Activated T-cell treated with anti-CD3 and anti-CD28 coated beads, Interleukin-2, amount 50 U/mL, for 1 hour (primary cell): ENCODE measurements at regions not wholly inside any gene's neighbourhood (a gene's known extent, or its start where the extent isn't known, plus 50 kb on each side); places are given as distances from the start of the nearest gene placed in this dataset.
"Not testable (repeated sequence)": the region's sequence is repeated elsewhere in the genome, so short reads cannot be mapped to it uniquely, and the experiment has no call there.

ENCODE experiments used
- DNase-seq: peaks from one replicate; pipeline ENCODE4 v3.0.0-alpha.2; 2020

DNA sequence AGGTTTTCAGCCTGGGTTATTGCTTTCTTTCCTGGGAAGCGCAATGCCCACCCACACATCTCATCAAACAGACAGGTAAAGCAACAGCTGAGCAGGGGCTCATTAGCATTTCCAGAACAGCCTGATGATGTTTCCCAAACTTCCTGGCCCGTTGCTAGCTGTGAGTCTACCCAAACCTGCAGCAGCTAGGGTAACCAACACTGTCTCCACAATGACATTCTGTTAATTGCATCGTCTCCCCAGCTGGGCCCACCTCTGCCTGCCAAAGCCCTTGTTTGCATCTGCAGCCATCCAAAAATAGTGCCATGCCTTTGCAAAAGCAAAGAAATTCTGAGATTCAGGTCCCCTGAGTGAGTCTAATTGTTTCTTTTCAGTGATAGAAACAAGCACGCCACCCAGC, 273.0 kb downstream of the MED10 start:
- DNase-seq: no peak

- no peak for DNase-seq
Measured at GRCh38 chr5:6096101-6096500, 282.2 kb downstream of the MED10 start.

GRCh38 chr5:6094180-6094579, 284.2 kb downstream of the MED10 start:
- not testable (repeated sequence) for DNase-seq

DNA sequence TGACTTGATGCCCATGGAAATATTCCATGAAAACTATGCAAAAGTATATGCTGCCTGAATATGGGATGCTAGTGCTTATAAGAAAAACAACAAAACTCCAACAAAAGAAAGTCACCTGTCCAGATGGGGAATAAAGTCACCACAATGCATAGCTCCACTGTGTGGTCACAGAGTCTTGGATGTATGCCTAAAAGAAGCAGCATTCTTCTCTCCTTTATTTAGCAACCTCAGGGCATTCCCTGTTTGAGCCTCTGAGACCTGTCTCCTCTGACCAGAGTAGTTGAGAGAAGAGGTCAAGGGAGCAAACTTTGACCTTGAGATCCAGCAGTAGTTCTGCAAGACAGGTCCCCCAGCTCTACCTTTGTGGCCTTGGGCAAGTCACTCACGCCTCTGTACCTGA, 287.5 kb downstream of the MED10 start:
- DNase-seq: no peak

DNA sequence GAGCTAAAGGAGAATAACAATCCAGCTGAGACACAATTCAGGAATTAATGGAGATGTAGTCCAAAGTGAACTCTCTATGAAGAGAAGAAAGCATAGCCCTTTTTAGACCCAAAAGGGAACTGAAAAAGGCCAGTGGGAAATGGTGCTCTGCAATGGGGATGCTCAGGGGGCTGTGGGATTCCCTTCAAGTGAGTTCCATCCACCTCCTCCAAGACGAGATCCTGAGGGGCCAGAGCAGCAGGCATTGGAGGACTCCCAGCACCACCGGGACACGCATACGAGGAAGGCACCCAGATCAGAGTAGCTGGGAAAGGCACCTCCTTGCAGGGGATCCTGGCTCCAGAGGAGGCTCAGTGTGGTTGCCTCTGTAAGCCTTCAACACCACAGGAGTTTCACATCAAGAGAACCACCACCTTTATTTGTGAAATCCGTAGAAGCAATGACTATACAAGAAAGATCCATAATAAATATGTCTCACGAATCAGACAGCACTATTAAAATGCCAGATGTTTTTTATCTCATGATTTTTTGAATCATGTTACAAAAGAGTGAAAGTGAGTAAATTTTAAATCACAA, 288.2 kb downstream of the MED10 start:
- no peak for DNase-seq

DNA sequence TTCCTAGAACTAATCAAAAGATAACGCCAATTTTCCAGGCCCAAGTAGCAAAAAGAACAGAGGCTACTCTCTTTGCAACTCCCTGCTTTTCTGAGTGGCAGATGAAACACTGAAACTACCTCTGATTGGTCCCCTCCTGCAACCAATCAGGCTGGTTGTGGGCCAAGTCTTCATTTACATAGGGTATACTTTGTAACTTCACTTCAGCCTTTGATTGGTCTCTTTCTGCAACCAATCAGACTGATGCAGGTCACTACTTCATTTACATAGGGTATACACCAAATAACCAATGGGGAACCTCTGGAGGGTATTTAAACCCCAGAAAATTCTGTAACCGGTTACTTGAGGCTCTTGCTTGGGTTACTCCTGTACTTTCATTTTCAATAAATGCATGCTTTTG, 289.6 kb downstream of the MED10 start:
- no peak for DNase-seq

DNA sequence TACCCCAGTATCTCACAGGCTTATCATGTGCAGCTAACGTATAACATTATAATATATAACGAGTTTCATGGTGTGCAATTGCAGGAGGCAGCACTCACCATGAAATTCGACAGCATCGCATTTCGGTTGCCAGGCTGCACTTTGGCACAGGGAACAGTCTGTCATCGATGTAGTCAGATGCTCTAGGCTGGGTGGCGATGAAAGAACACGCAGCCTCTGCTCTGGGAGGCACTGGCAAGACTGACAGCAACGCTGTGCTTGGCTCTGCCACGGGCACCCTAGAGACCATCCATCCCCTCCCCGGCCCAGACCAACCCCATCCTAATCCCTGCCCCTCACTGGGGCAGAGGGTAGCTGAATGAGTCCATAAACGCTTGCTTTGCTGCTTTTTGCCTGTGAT, 290.8 kb downstream of the MED10 start:
- no peak for DNase-seq

DNA sequence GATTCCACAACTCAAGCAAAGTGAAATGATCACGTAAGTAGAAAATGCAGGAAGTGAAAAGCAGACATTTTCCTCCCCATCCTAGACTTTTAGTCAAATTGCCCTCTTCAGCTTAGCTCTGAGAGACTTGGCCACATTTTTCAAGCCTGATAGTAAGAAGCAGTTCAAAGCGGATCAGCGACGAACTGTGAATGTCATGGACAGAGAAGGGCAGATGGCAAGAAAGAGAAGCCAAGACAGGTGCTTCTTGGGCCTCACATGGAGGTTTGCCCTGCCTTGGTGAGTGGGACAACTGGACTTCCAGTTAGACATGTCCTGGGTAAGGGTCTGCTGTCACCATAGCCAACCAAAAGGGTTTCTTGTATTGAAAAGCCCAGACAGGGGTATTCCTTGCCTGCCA, 291.5 kb downstream of the MED10 start:
- no peak for DNase-seq

- no peak for DNase-seq
Measured at GRCh38 chr5:6085341-6085860, 292.9 kb downstream of the MED10 start.

DNA sequence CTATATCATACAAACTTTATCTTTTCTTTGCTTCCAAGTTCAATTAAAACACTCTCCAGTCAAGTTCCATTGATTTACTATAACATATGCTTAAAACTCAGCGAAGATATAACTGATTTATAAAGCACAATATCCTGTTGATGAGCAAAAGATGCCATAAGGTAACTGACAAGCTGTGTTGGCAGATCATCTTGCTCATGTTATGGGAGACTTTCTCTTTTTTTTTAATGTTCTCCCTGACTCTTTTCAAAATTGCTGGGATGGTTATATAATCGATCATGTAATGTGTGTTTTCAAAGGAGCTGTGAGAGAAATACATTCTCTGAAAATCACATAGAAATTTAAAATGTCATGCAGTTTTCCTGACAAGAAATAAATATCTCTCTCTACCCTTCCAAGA, 293.5 kb downstream of the MED10 start:
- no peak for DNase-seq

- no peak for DNase-seq
Measured at GRCh38 chr5:6084376-6084775, 294.0 kb downstream of the MED10 start.

GRCh38 chr5:6083311-6083978, 294.9 kb downstream of the MED10 start:
- DNase-seq: no peak

DNA sequence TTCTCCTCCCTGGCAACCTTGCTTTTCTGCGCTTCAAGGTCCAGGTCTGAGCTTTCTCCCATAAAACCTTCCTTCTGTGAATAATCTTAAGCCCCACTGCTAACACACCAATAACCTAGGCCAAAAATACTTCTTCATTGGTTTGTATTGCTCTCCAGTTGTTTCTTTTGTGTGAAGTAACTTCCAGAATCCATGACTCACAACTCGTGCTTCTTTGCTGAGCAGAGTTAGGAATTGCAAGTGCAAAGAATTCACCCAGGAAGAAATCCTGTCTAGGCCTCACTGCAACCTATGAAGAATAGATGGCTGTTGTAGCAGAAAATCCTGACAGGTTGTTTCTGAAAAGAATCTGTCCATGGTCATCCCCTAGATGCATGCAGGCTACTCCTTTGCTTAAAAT, 295.7 kb downstream of the MED10 start:
- DNase-seq: no peak

DNA sequence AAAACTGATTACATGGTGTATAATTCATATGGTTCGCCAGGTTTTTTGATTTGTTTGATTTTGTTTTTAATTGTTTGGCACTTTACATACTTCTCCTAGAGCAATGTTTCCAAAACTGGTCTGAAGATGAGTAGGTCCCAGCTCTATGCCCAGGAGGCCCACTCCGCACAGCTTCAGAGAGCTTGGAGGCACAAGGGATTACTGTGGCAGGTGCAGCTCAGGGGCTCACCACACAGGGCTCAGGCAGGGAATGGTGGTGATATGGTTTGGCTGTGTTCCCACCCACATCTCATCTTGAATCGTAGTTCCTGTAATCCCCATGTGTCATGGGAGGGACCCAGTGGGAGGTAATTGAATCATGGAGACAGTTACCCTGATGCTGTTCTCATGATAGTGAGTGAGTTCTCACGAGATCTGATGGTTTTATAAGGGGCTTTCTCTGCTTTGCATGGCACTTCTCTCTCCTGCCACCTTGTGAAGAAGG, 296.6 kb downstream of the MED10 start:
- DNase-seq: no peak

- no peak for DNase-seq
Measured at GRCh38 chr5:6080930-6081726, 297.2 kb downstream of the MED10 start.

- no peak for DNase-seq
Measured at GRCh38 chr5:6080436-6080835, 297.9 kb downstream of the MED10 start.

DNA sequence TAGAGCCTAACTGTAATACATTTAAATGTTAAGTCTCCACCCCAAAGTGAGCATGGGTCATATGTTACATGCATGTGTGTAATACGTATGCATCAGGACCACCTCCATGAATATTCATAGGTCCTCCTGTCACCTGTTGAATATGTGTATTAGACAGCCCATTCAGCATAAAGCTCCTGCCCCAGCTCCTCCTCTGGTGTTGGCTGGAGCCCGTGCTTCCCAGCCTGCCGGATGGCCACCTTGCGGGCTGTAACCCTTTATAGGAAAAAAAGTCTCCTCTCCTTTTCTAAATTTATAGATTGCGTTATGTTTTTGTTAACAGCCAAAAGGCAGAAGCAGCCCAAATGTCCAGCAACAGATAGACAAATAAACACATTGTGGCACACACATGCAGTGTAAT, 299.5 kb downstream of the MED10 start:
- DNase-seq: no peak

GRCh38 chr5:6076341-6077239, 301.8 kb downstream of the MED10 start:
- DNase-seq: no peak

GRCh38 chr5:6072488-6072887, 305.9 kb downstream of the MED10 start:
- not testable (repeated sequence) for DNase-seq

DNA sequence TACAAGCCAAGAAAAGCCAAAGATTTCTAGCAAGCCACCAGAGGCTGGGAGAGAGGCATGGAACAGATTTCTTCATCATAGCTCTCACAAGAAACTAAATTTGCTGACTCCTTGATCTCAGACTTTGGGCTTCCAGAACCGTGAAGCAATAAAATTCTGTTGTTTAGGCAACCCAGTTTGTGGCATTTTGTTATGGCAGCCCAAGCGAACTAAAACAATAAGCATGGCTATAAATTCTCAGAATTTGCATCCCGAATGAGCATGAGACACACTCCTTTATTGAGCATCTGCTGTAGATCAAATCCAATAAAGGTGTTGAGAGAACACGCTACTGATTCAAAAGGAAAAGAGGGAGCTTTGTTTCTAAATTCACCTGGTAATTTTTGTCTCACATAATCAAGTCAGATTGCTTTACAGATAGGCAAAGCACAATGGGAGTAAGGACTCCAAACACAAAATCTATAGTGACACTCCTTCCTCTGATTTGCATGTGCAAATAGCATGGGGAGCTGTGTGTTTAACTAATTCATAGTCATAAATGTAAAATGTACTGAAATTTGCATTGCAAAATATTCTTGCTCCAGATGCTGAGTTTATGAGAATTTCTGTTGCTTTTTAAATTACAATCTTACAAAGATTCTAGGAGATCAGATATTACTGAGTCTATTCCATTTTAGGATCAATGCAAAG, 308.7 kb downstream of the MED10 start:
- DNase-seq: no peak

DNA sequence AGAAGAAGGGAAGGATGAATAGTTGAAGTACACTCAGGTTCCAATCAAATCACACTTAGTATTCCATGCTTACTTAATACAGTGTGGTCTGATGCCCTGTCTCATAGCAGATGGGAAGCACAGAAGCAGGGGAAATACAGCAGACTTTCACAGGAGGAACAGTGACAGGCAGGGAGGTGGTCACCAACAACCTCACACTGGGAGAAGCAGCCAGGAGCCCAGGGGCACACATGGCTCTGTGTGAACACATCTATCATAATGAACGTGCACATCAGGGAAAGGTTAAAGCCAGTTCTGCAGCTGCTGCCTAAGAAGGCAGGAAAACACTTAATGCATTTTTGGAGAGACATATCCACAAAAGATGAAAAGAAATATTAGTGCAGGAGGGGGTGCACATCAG, 312.3 kb downstream of the MED10 start:
- DNase-seq: no peak

DNA sequence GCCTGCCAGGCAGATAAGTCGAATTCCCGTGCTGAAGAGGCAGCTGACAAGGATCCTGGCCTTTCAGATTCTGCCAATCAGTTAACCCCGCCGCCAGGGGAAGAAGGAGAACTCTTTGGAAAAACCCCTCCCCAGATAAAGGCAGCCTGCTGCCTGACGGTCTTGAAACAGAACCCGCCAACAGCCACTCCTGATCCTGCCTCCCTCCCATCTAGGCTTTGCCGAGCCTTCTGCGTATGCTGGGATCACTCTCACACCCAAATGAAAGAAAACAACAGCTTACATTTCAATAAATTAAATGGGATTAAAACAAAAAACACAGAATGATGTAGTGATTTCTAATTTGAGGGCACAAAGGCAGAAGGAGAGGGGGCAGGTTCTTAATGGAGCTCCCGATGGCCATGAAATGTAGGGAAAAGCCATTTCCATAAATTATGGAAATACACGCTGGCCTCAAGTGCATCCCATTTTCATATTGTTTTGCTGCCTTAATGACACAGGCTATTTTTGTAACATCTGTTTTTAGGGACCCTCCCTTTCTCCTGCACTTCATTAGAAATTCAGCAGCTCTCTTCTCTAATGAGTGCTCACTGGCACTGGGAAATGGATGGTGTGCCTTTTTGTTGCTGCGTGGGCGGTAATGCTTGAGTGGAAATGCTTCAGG, 319.1 kb downstream of the MED10 start:
- DNase-seq: no peak
